ENCODE measurements at regions not wholly inside any gene's neighbourhood (a gene's known extent, or its start where the extent isn't known, plus 50 kb on each side); places are given as distances from the start of the nearest gene placed in this dataset.

- 4% methylated on average over 2 of the region's 2 CpGs for WGBS (ENCODE audit: low lambda C conversion rate)
- no peak overlapping the region for H3K27ac ChIP-seq (ENCODE audit: extremely low read length, insufficient read depth, low read length)
- no peak overlapping the region for H3K9ac ChIP-seq (ENCODE audit: insufficient read depth, low read depth, low read length)
- intact Hi-C loops (cut with micrococcal nuclease; ENCODE audit: unreplicated experiment) (no loop called here), in situ Hi-C loops (cut with HindIII; ENCODE audit: extremely low pct_ligation_motif_present, low pct_unique_long_range_greater_than_20kb) (no loop called here)
- ChIA-PET CTCF (ENCODE audit: low intra/inter-chr PET ratio, low total read pairs) (no interaction called here), POLR2A (no interaction called here)
- H2AFZ ChIP-seq (ENCODE audit: low read length) = no peak overlapping the region
- no peaks in the 10 kb centered on the region for H3K79me2 ChIP-seq (ENCODE audit: insufficient read depth, low read length)
- H3K27me3 ChIP-seq (ENCODE audit: control insufficient read depth in 1 of 2, insufficient read depth in 2 of 2, low read length in 2 of 2) = peaks cover 4 to 20% of the 10 kb centered on the region in 2 experiments; a peak in 4 of 5 replicates
- BruUV-seq (replicated peaks) = no TSS peak
- H4K20me1 ChIP-seq (ENCODE audit: insufficient read depth, low read length) = no peaks in the 10 kb centered on the region
- no peaks in the 10 kb centered on the region for H3K36me3 ChIP-seq (replicated peaks in 1 of 2; ENCODE audit: control insufficient read depth in 1 of 2, insufficient read depth in 2 of 2, low read length in 2 of 2)
- H3K4me1 ChIP-seq (ENCODE audit: insufficient read depth, low read length) = 0 out of 2 replicates have a peak, but pooled peaks cover 10% of the 10 kb centered on the region
- TF ChIP-seq ZBTB26 (CRISPR knock-in tag; IDR thresholded peaks at IDR 0.05; ENCODE audit: borderline replicate concordance) (no peak), ATF6 (CRISPR knock-in tag; conservative IDR thresholded peaks at IDR 0.05) (no peak), ZBTB7A (CRISPR knock-in tag; IDR thresholded peaks at IDR 0.05) (no peak), SAP130 (CRISPR knock-in tag; IDR thresholded peaks at IDR 0.05; ENCODE audit: low read depth) (no peak), MAZ (IDR thresholded peaks at IDR 0.05; ENCODE audit: borderline replicate concordance, low read depth, low read length) (no peak), MAZ (CRISPR knock-in tag; IDR thresholded peaks at IDR 0.05; ENCODE audit: low read depth) (no peak), TARDBP (CRISPR knock-in tag; IDR thresholded peaks at IDR 0.05) (no peak), ZBTB40 (IDR thresholded peaks at IDR 0.05) (no peak), ZBTB40 (CRISPR knock-in tag; IDR thresholded peaks at IDR 0.05) (no peak), ZFP36L1 (CRISPR knock-in tag; IDR thresholded peaks at IDR 0.05) (no peak), SP140L (CRISPR knock-in tag; IDR thresholded peaks at IDR 0.05; ENCODE audit: borderline replicate concordance) (no peak), ZNF558 (CRISPR knock-in tag; IDR thresholded peaks at IDR 0.05; ENCODE audit: borderline replicate concordance) (no peak), TBX3 (IDR thresholded peaks at IDR 0.05; ENCODE audit: borderline replicate concordance) (no peak), JUN (CRISPR knock-in tag; IDR thresholded peaks at IDR 0.05) (no peak), CCAR2 (optimal IDR thresholded peaks at IDR 0.05; ENCODE audit: low read depth, low read length) (no peak)
- no peaks in the 10 kb centered on the region for H3K9me3 ChIP-seq (ENCODE audit: low read length)
- no peak for DNase-seq (ENCODE audit: low spot score)
- H3K4me3 ChIP-seq (replicated peaks in 1 of 3; ENCODE audit: insufficient read depth in 1 of 3, low read depth in 2 of 3, low read length in 3 of 3) = no peak overlapping the region
- H3K4me2 ChIP-seq (ENCODE audit: low read depth, low read length) = no peak overlapping the region
- ATAC-seq = no peak
- FAIRE-seq = no peak
These were observed 152.5 kb upstream of the WNT4 start for GRCh38 chr1:22295396-22295795.

Measured in HepG2 (cell line).